SU-DHL-6 (cell line): ENCODE measurements at regions not wholly inside any gene's neighbourhood (a gene's known extent, or its start where the extent isn't known, plus 50 kb on each side); places are given as distances from the start of the nearest gene placed in this dataset.

ENCODE experiments used
- H2AFZ ChIP-seq: fragments of 200-600 bp; sonication (generic); 2 replicates; pipeline ENCODE4 v1.6.1; 2014; ENCODE audit warnings: low read depth, mild to moderate bottlenecking, moderate library complexity, mixed read lengths, antibody characterized with exemption, low read length; ENCODE audit not compliant: severe bottlenecking
- H3F3A ChIP-seq: fragments of 200-600 bp; shearing (Covaris generic); 2 replicates; pipeline ENCODE4 v1.6.0; 2016; ENCODE audit warnings: antibody characterized with exemption, mild to moderate bottlenecking; ENCODE audit not compliant: insufficient read depth
- H3K27ac ChIP-seq: fragments of 200-600 bp; sonication (generic); 2 replicates; pipeline ENCODE4 v1.5.1; 2016; ENCODE audit warnings: low read depth, mild to moderate bottlenecking, low read length, moderate library complexity, mixed read lengths
- H3K27me3 ChIP-seq: fragments of 200-600 bp; sonication (generic), shearing (Covaris generic); 2 replicates; pipeline ENCODE4 v1.6.0; 2014; ENCODE audit warnings: mild to moderate bottlenecking, low read length
- H3K36me3 ChIP-seq: fragments of 200-600 bp; sonication (generic); 2 replicates; pipeline ENCODE4 v1.6.1; 2014; ENCODE audit warnings: mild to moderate bottlenecking, low read length, mixed read lengths
- H3K4me2 ChIP-seq: fragments of 300-600, 200-600 bp; shearing (Covaris generic), sonication (generic); 2 replicates; pipeline ENCODE4 v1.6.0; 2014; ENCODE audit warnings: low read length, low read depth, mild to moderate bottlenecking; ENCODE audit not compliant: poor library complexity, severe bottlenecking
- H3K4me3 ChIP-seq: fragments of 200-600 bp; sonication (generic); 2 replicates; pipeline ENCODE4 v1.5.1; 2014; ENCODE audit warnings: antibody characterized with exemption, low read length, mild to moderate bottlenecking, mixed read lengths; ENCODE audit not compliant: insufficient read depth, poor library complexity, severe bottlenecking
- H3K79me2 ChIP-seq: fragments of 200-600 bp; sonication (generic); 2 replicates; pipeline ENCODE4 v1.6.1; 2014; ENCODE audit warnings: mild to moderate bottlenecking, low read length, moderate library complexity; ENCODE audit not compliant: insufficient read depth
- H3K9ac ChIP-seq: fragments of 200-600 bp; sonication (generic); 2 replicates; pipeline ENCODE4 v1.7.0; 2014; ENCODE audit warnings: mild to moderate bottlenecking, low read length
- H3K9me2 ChIP-seq: fragments of 200-600 bp; sonication (generic); replicated peaks from 2 replicates; pipeline ENCODE4 v1.6.1; 2014; ENCODE audit warnings: low read length; ENCODE audit not compliant: insufficient read depth
- H3K9me3 ChIP-seq: fragments of 200-600 bp; sonication (generic); 2 replicates; pipeline ENCODE4 v1.6.1; 2014; ENCODE audit warnings: low read length, mixed read lengths; ENCODE audit not compliant: insufficient read depth
- H4K20me1 ChIP-seq: fragments of 200-600 bp; sonication (generic); 2 replicates; pipeline ENCODE4 v1.6.1; 2014; ENCODE audit warnings: low read depth, mild to moderate bottlenecking, antibody characterized with exemption, low read length, moderate library complexity, mixed read lengths
- CTCF ChIP-seq: fragments of 200-600 bp; sonication (generic); IDR thresholded peaks from one replicate; pipeline ENCODE4 v1.5.1; 2017; ENCODE audit warnings: antibody characterized with exemption, mild to moderate bottlenecking, low read length, moderate library complexity; ENCODE audit not compliant: insufficient read depth, poor library complexity, severe bottlenecking
- EZH2phosphoT487 ChIP-seq: fragments of 200-600 bp; sonication (generic), shearing (Covaris generic); conservative IDR thresholded peaks from 2 replicates; pipeline ENCODE4 v1.6.1; 2018; ENCODE audit warnings: mild to moderate bottlenecking, antibody characterized with exemption, low read length, moderate library complexity, mixed read lengths

GRCh38 chr9:12989669-12990068, 214.8 kb downstream of the LURAP1L start:
- Histone ChIP-seq H3K4me3 (no peak overlapping the region), H3K27me3 (0 out of 2 replicates have a peak, but pooled peaks cover 3% of the 10 kb centered on the region), H4K20me1 (no peaks in the 10 kb centered on the region), H3K9ac (no peak overlapping the region), H3K9me3 (no peaks in the 10 kb centered on the region), H3K27ac (no peak overlapping the region), H3K9me2 (no peaks in the 10 kb centered on the region), H3K4me2 (no peak overlapping the region), H3K36me3 (no peaks in the 10 kb centered on the region), H3F3A (no peaks in the 10 kb centered on the region), H3K79me2 (no peaks in the 10 kb centered on the region), H2AFZ (no peak overlapping the region)
- no peak for TF ChIP-seq CTCF
- no peak for TF ChIP-seq EZH2phosphoT487

- H3K27me3 ChIP-seq, result 0 out of 2 replicates have a peak, but pooled peaks cover 3% of the 10 kb centered on the region
- no peaks in the 10 kb centered on the region for H3K36me3 ChIP-seq
- no peak overlapping the region for H3K27ac ChIP-seq
- no peaks in the 10 kb centered on the region for H3K9me2 ChIP-seq
- no peak overlapping the region for H3K9ac ChIP-seq
- H2AFZ ChIP-seq, result no peak overlapping the region
- no peak overlapping the region for H3K4me2 ChIP-seq
- H3K4me3 ChIP-seq, result no peak overlapping the region
- no peaks in the 10 kb centered on the region for H3K9me3 ChIP-seq
- no peaks in the 10 kb centered on the region for H3K79me2 ChIP-seq
- H3F3A ChIP-seq, result no peaks in the 10 kb centered on the region
- no peaks in the 10 kb centered on the region for H4K20me1 ChIP-seq
- TF ChIP-seq EZH2phosphoT487 (no peak), CTCF (no peak)
Observed at GRCh38 chr9:12993466-12993865, 218.6 kb downstream of the LURAP1L start.

GRCh38 chr9:12997009-12997408, 222.2 kb downstream of the LURAP1L start:
- H3K79me2 ChIP-seq, result no peaks in the 10 kb centered on the region
- no peak overlapping the region for H3K9ac ChIP-seq
- no peak overlapping the region for H3K27ac ChIP-seq
- H3F3A ChIP-seq, result no peaks in the 10 kb centered on the region
- TF ChIP-seq CTCF (no peak), EZH2phosphoT487 (no peak)
- no peaks in the 10 kb centered on the region for H3K27me3 ChIP-seq
- H3K9me2 ChIP-seq, result no peaks in the 10 kb centered on the region
- no peaks in the 10 kb centered on the region for H4K20me1 ChIP-seq
- H2AFZ ChIP-seq, result no peak overlapping the region
- H3K36me3 ChIP-seq, result no peaks in the 10 kb centered on the region
- H3K9me3 ChIP-seq, result no peaks in the 10 kb centered on the region
- H3K4me3 ChIP-seq, result no peak overlapping the region
- H3K4me2 ChIP-seq, result no peak overlapping the region
